ENCODE measurements at regions not wholly inside any gene's neighbourhood (a gene's known extent, or its start where the extent isn't known, plus 50 kb on each side); places are given as distances from the start of the nearest gene placed in this dataset.

- TF ChIP-seq POLR2AphosphoS5 (IDR thresholded peaks at IDR 0.05; ENCODE audit: low read depth, low read length) (no peak), TAF1 (IDR thresholded peaks at IDR 0.05; ENCODE audit: borderline replicate concordance, insufficient read depth, low read length) (no peak), REST (IDR thresholded peaks at IDR 0.05; ENCODE audit: insufficient read depth in 1 of 2, low read depth in 2 of 2, low read length in 2 of 2) (no peak), SIN3A (IDR thresholded peaks at IDR 0.05; ENCODE audit: borderline replicate concordance, insufficient read depth, low read length) (no peak), FOXP2 (optimal IDR thresholded peaks at IDR 0.05; ENCODE audit: borderline replicate concordance, extremely low read depth, extremely low read length, insufficient read depth) (no peak)
These were observed 187.9 kb upstream of the LPP start for GRCh38 chr3:187966096-187966495.

Measured in PFSK-1 (cell line).